Activated CD4-positive, alpha-beta memory T cell treated with anti-CD3 and anti-CD28 coated beads for 36 hours (primary cell): ENCODE measurements at regions not wholly inside any gene's neighbourhood (a gene's known extent, or its start where the extent isn't known, plus 50 kb on each side); places are given as distances from the start of the nearest gene placed in this dataset.

Source experiments
- CTCF ChIA-PET: fragments of 350-600 bp; sonication (Branson Sonifier 250); formaldehyde crosslinking; loops from one replicate; lab custom pipeline; 2021; ENCODE audit warnings: antibody characterized with exemption, inconsistent platforms; lab: Charles Lee
- POLR2A ChIA-PET: fragments of 350-600 bp; sonication (Branson Sonifier 250); formaldehyde crosslinking; loops from one replicate; lab custom pipeline; 2021; ENCODE audit warnings: antibody characterized with exemption; lab: Charles Lee
- DNase-seq: peaks from one replicate; pipeline ENCODE4 v3.0.0-alpha.2; 2020
- H3K27ac Mint-ChIP-seq: one replicate; pipeline ENCODE4 v1.8.0; 2021; ENCODE audit warnings: mixed read lengths
- H3K27me3 Mint-ChIP-seq: one replicate; pipeline ENCODE4 v1.8.0; 2021; ENCODE audit warnings: mixed read lengths
- H3K36me3 Mint-ChIP-seq: one replicate; pipeline ENCODE4 v1.8.0; 2021; ENCODE audit warnings: mixed read lengths
- H3K4me1 Mint-ChIP-seq: one replicate; pipeline ENCODE4 v1.8.0; 2021; ENCODE audit warnings: low read depth, mixed read lengths
- H3K4me3 Mint-ChIP-seq: one replicate; pipeline ENCODE4 v1.8.0; 2021; ENCODE audit warnings: mild to moderate bottlenecking, mixed read lengths
- H3K9me3 Mint-ChIP-seq: one replicate; pipeline ENCODE4 v1.8.0; 2021; ENCODE audit warnings: mixed read lengths
- intact Hi-C: fragments of 100-400 bp; cut with micrococcal nuclease; formaldehyde crosslinking; loops from one replicate; pipeline ENCODE4 v1.15.1; 2023

- H3K27ac Mint-ChIP-seq = no peak overlapping the region
- H3K4me1 Mint-ChIP-seq = no peaks in the 10 kb centered on the region
- intact Hi-C loops = no loop called here
- ChIA-PET CTCF (no interaction called here), POLR2A (interaction anchor here (0.6 kb wide), 1 partner anchor 1222 kb away, joined by 4 read pairs; no protein-coding TSS in a partner anchor)
- DNase-seq = no peak
- H3K9me3 Mint-ChIP-seq = no peaks in the 10 kb centered on the region
- H3K4me3 Mint-ChIP-seq = no peak overlapping the region
- no peaks in the 10 kb centered on the region for H3K27me3 Mint-ChIP-seq
- no peaks in the 10 kb centered on the region for H3K36me3 Mint-ChIP-seq
Measured at GRCh38 chr11:111081021-111081511, 164.5 kb upstream of the POU2AF2 start.

GRCh38 chr11:111077530-111078322, 167.8 kb upstream of the POU2AF2 start:
- Mint-ChIP-seq H3K27me3 (no peaks in the 10 kb centered on the region), H3K9me3 (no peaks in the 10 kb centered on the region), H3K36me3 (no peaks in the 10 kb centered on the region), H3K4me1 (no peaks in the 10 kb centered on the region), H3K4me3 (no peak overlapping the region), H3K27ac (no peak overlapping the region)
- DNase-seq = no peak
- CTCF ChIA-PET = no interaction called here
- POLR2A ChIA-PET = no interaction called here
- intact Hi-C loops = no loop called here

- no peak overlapping the region for H3K4me3 Mint-ChIP-seq
- no peak for DNase-seq
- no peak overlapping the region for H3K27ac Mint-ChIP-seq
- H3K4me1 Mint-ChIP-seq = no peaks in the 10 kb centered on the region
- POLR2A ChIA-PET = no interaction called here
- no peaks in the 10 kb centered on the region for H3K36me3 Mint-ChIP-seq
- H3K27me3 Mint-ChIP-seq = no peaks in the 10 kb centered on the region
- intact Hi-C loops = no loop called here
- CTCF ChIA-PET = no interaction called here
- H3K9me3 Mint-ChIP-seq = peaks cover 13% of the 10 kb centered on the region
Measured at GRCh38 chr11:111069066-111069465, 176.5 kb upstream of the POU2AF2 start.

GRCh38 chr11:111067994-111068393, 177.5 kb upstream of the POU2AF2 start:
- no peaks in the 10 kb centered on the region for H3K4me1 Mint-ChIP-seq
- intact Hi-C loops = no loop called here
- H3K4me3 Mint-ChIP-seq = no peak overlapping the region
- ChIA-PET CTCF (no interaction called here), POLR2A (no interaction called here)
- peaks cover 13% of the 10 kb centered on the region for H3K9me3 Mint-ChIP-seq
- H3K27ac Mint-ChIP-seq = no peak overlapping the region
- no peaks in the 10 kb centered on the region for H3K36me3 Mint-ChIP-seq
- DNase-seq = no peak
- H3K27me3 Mint-ChIP-seq = no peaks in the 10 kb centered on the region

- Mint-ChIP-seq H3K4me3 (no peak overlapping the region), H3K9me3 (peaks cover 13% of the 10 kb centered on the region), H3K27ac (no peak overlapping the region), H3K27me3 (no peaks in the 10 kb centered on the region), H3K4me1 (no peaks in the 10 kb centered on the region), H3K36me3 (no peaks in the 10 kb centered on the region)
- ChIA-PET POLR2A (no interaction called here), CTCF (no interaction called here)
- DNase-seq = no peak
- intact Hi-C loops = no loop called here
Measured at GRCh38 chr11:111066846-111067245, 178.7 kb upstream of the POU2AF2 start.

GRCh38 chr11:111063726-111064517, 181.6 kb upstream of the POU2AF2 start:
- intact Hi-C loops = no loop called here
- peaks cover 13% of the 10 kb centered on the region for H3K9me3 Mint-ChIP-seq

GRCh38 chr11:111062420-111062819, 183.1 kb upstream of the POU2AF2 start:
- POLR2A ChIA-PET = no interaction called here
- Mint-ChIP-seq H3K9me3 (peaks cover 2% of the 10 kb centered on the region), H3K4me3 (no peak overlapping the region), H3K4me1 (no peaks in the 10 kb centered on the region), H3K36me3 (no peaks in the 10 kb centered on the region), H3K27me3 (no peaks in the 10 kb centered on the region), H3K27ac (no peak overlapping the region)
- intact Hi-C loops = no loop called here
- CTCF ChIA-PET = no interaction called here
- DNase-seq = no peak

More at GRCh38 chr11:111063726-111064517, 181.6 kb upstream of the POU2AF2 start:
- H3K27me3 Mint-ChIP-seq = no peaks in the 10 kb centered on the region
- H3K4me3 Mint-ChIP-seq = no peak overlapping the region
- POLR2A ChIA-PET = no interaction called here
- no peak for DNase-seq
- CTCF ChIA-PET = no interaction called here
- no peaks in the 10 kb centered on the region for H3K36me3 Mint-ChIP-seq
- H3K4me1 Mint-ChIP-seq = no peaks in the 10 kb centered on the region
- H3K27ac Mint-ChIP-seq = no peak overlapping the region

GRCh38 chr11:111059726-111060125, 185.8 kb upstream of the POU2AF2 start:
- H3K27me3 Mint-ChIP-seq = no peaks in the 10 kb centered on the region

GRCh38 chr11:111049131-111049530, 196.4 kb upstream of the POU2AF2 start:
- intact Hi-C loops = no loop called here

More at GRCh38 chr11:111059726-111060125, 185.8 kb upstream of the POU2AF2 start:
- H3K36me3 Mint-ChIP-seq = no peaks in the 10 kb centered on the region
- POLR2A ChIA-PET = no interaction called here
- H3K27ac Mint-ChIP-seq = no peak overlapping the region
- no peaks in the 10 kb centered on the region for H3K9me3 Mint-ChIP-seq
- no peaks in the 10 kb centered on the region for H3K4me1 Mint-ChIP-seq
- intact Hi-C loops = no loop called here
- H3K4me3 Mint-ChIP-seq = no peak overlapping the region
- no peak for DNase-seq
- CTCF ChIA-PET = no interaction called here

GRCh38 chr11:111047374-111047773, 198.2 kb upstream of the POU2AF2 start:
- ChIA-PET CTCF (no interaction called here), POLR2A (no interaction called here)
- H3K36me3 Mint-ChIP-seq = no peaks in the 10 kb centered on the region
- H3K27me3 Mint-ChIP-seq = peaks cover under 1% of the 10 kb centered on the region
- DNase-seq = no peak
- H3K4me1 Mint-ChIP-seq = no peaks in the 10 kb centered on the region
- intact Hi-C loops = no loop called here
- no peaks in the 10 kb centered on the region for H3K9me3 Mint-ChIP-seq
- no peak overlapping the region for H3K27ac Mint-ChIP-seq
- no peak overlapping the region for H3K4me3 Mint-ChIP-seq

More at GRCh38 chr11:111049131-111049530, 196.4 kb upstream of the POU2AF2 start:
- Mint-ChIP-seq H3K4me3 (no peak overlapping the region), H3K4me1 (no peaks in the 10 kb centered on the region), H3K27ac (no peak overlapping the region), H3K36me3 (no peaks in the 10 kb centered on the region), H3K27me3 (no peaks in the 10 kb centered on the region), H3K9me3 (no peaks in the 10 kb centered on the region)
- no peak for DNase-seq
- ChIA-PET POLR2A (no interaction called here), CTCF (no interaction called here)

GRCh38 chr11:111046291-111046690, 199.2 kb upstream of the POU2AF2 start:
- H3K36me3 Mint-ChIP-seq = no peaks in the 10 kb centered on the region
- no peak overlapping the region for H3K4me3 Mint-ChIP-seq
- CTCF ChIA-PET = no interaction called here
- H3K4me1 Mint-ChIP-seq = no peaks in the 10 kb centered on the region
- no peaks in the 10 kb centered on the region for H3K9me3 Mint-ChIP-seq
- intact Hi-C loops = no loop called here
- no peak overlapping the region for H3K27ac Mint-ChIP-seq
- H3K27me3 Mint-ChIP-seq = peaks cover 2% of the 10 kb centered on the region
- POLR2A ChIA-PET = no interaction called here
- no peak for DNase-seq

GRCh38 chr11:111045874-111046273, 199.7 kb upstream of the POU2AF2 start:
- H3K36me3 Mint-ChIP-seq = no peaks in the 10 kb centered on the region
- no peaks in the 10 kb centered on the region for H3K9me3 Mint-ChIP-seq
- H3K4me1 Mint-ChIP-seq = no peaks in the 10 kb centered on the region
- H3K27me3 Mint-ChIP-seq = peaks cover 2% of the 10 kb centered on the region
- POLR2A ChIA-PET = no interaction called here
- CTCF ChIA-PET = no interaction called here
- H3K27ac Mint-ChIP-seq = no peak overlapping the region
- no peak overlapping the region for H3K4me3 Mint-ChIP-seq
- intact Hi-C loops = no loop called here
- no peak for DNase-seq
